Omental fat pad (tissue), 3 donors: ENCODE measurements at regions not wholly inside any gene's neighbourhood (a gene's known extent, or its start where the extent isn't known, plus 50 kb on each side); places are given as distances from the start of the nearest gene placed in this dataset.

ENCODE experiments used
- ATAC-seq: fragments of 150-250 bp; one replicate; pipeline ENCODE4 v1.9.1; 2016; ENCODE audit warnings: mild to moderate bottlenecking, moderate library complexity; ENCODE audit not compliant: low FRiP score
- DNase-seq: peaks from one replicate; pipeline ENCODE4 v3.0.0-alpha.2; 2019; ENCODE audit warnings: low spot score
- TF ChIP-seq, protein P1 (sequence below), 3 donors: fragments of 450-650 bp; IDR thresholded peaks; one replicate each; pipeline ENCODE4 v1.5.1; 2016 to 2017; ENCODE audit warnings: antibody characterized with exemption in 3 of 3, mild to moderate bottlenecking in 3 of 3, moderate library complexity in 2 of 3

DNA sequence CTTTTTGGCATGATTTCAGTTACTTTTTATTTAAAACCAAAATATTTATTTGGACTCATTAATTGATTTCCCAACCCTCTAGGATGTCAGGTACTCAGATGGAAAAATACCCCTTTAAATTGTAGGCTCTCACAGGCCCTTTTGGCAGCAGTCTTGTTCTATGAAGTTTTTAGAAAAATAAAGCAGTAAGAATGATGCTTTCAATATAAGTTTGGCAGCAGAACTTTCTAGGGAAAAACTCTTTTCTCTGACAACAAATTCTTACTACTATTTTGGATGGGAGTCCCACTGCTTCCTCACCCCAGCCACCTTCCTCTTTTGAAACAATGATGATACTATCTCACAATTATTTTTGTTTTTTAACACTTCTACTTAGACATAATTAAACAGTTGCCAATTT lies 581.6 kb upstream of the SGCG start:
- TF ChIP-seq, protein P1, sequence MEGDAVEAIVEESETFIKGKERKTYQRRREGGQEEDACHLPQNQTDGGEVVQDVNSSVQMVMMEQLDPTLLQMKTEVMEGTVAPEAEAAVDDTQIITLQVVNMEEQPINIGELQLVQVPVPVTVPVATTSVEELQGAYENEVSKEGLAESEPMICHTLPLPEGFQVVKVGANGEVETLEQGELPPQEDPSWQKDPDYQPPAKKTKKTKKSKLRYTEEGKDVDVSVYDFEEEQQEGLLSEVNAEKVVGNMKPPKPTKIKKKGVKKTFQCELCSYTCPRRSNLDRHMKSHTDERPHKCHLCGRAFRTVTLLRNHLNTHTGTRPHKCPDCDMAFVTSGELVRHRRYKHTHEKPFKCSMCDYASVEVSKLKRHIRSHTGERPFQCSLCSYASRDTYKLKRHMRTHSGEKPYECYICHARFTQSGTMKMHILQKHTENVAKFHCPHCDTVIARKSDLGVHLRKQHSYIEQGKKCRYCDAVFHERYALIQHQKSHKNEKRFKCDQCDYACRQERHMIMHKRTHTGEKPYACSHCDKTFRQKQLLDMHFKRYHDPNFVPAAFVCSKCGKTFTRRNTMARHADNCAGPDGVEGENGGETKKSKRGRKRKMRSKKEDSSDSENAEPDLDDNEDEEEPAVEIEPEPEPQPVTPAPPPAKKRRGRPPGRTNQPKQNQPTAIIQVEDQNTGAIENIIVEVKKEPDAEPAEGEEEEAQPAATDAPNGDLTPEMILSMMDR (IDR thresholded peaks at IDR 0.05): no peak
- ATAC-seq (no peak), DNase-seq (no peak)

DNA sequence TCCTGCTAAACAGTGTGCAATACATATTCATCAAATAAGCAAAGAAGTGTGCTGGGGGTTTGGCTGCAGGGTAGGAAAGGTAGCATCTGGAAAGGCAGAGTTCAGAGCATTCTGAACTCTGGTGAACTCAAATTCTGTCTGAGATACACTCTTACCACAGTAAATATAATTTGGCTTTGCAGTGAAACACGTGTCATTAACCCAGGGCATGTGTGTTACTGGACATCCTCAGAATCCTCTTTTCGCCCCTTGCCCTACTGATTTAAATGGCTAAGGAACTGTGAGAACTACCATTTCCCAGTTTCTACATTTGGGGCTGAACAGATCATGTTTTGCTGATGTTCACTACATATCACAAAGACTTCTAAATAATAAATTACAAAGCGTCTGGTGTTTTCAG lies 562.8 kb upstream of the SGCG start:
- DNase-seq: no peak
- TF ChIP-seq, protein P1 (IDR thresholded peaks at IDR 0.05): no peak
- ATAC-seq: no peak

DNA sequence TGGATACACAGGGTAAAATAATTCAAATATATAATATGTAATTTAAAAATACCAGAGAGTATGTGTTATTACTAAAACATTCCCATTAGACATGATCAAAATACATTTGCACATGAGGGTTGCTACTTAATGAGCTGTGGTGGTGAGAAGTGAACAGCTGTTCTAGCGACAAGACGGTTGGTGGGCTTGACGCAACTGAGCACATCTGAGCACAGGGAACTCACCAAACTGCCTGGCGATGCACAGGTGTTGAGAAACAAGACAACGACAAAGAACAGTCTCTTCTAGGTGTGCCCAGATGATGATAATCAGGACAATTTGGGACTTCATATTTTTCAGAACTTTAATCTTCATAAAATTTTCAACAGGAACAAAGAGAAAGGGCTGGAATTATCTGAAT lies 555.1 kb upstream of the SGCG start:
- ATAC-seq (no peak), DNase-seq (no peak)
- TF ChIP-seq, protein P1 (IDR thresholded peaks at IDR 0.05): no peak

DNA sequence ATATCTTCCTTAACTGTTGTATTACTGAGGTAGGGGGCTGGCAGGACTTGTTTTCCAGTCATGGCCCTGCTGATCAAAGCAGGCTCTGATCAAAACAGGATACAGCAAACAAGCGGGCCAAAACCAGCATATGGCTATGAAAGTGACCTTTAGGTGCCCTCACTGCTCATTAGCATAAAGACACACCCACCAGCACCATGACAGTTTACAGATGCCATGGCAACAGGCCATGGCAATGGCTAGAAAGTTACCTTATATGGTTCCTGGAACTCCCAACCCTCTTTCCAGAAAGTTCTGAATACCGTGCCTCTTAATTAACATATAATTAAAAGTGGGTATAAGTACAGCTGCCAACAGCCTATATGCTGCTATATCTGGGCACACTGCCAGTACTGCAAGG lies 551.4 kb upstream of the SGCG start:
- ATAC-seq (no peak), DNase-seq (no peak)
- TF ChIP-seq, protein P1 (IDR thresholded peaks at IDR 0.05): no peak

DNA sequence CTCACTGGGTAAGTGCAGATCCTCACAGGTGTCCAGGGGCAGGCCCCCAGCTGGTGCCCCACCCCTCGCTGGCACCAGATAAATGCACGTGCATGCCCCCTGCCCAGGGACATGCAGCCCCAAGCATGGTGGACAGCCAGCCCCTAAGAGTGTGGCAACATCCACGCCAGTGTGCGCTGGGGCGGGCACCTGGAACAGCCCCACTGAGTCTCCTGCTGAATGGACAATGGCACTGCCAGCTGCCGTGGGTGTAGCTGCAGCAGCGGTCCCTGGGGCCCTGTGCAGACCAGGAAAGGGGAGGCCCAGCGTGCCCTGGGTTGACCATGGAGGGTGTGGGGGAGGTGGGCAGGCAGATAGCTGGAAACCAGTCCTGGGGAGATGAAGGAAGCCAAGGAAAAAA lies 538.7 kb upstream of the SGCG start:
- DNase-seq (no peak), ATAC-seq (no peak)
- TF ChIP-seq, protein P1 (IDR thresholded peaks at IDR 0.05): no peak

DNA sequence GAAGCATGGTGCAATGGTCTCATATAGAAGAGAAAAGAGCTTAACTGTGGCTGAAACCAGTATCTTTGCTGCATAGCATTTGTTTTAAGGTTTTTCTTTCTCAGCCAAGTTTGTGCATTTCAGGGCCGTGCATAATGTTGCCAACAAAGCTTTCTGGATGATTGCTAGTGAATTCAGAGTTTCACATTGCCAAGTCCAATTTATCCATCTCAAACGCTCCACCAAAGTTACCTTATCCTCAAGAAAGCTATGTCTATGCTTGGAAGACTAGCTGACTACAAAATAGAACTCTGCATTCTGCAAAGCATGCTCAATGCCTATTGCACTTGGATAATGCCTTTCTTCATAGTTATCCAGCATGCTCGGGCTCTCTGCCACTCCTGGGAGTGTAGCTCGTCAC lies 535.8 kb upstream of the SGCG start:
- ATAC-seq (no peak), DNase-seq (no peak)
- TF ChIP-seq, protein P1 (IDR thresholded peaks at IDR 0.05): no peak

DNA sequence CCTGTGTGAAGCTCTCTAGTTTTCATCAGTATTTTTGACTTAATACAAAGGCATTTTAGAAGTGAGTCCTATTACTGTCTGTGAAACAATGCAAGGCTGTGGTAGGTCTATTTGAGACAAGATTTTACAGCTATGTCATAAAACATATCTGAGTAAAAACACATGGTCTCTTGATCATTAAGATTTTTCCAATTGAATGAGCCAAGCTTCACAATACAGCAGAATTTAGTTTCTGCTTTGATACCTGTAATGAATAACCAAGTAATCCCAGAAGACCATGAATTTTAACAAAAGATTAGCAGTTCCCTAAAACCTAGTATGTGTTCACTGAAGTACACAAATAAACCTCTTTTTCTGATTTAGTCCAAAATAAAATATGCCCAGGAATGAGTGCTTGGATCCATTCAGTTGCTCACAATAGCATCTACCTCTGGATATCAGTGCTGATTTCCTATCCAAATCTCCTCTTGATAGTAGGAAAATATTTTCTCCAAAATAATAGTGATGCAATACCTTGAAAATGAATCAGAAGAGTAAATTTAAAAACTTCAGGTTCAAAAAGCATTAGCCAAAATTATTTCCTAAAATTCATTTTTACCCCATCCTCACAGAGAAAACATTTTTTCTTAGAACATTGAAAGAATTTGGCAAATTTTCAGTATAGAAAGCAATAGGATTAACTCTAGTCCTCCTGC lies 533.5 kb upstream of the SGCG start:
- TF ChIP-seq, protein P1 (IDR thresholded peaks at IDR 0.05): no peak
- DNase-seq (no peak), ATAC-seq (no peak)
